HEK293 (cell line): ENCODE measurements at regions not wholly inside any gene's neighbourhood (a gene's known extent, or its start where the extent isn't known, plus 50 kb on each side); places are given as distances from the start of the nearest gene placed in this dataset.

Experiments used
- CTCF ChIA-PET: fragments of 350-600 bp; formaldehyde crosslinking; extraction: SDS; loops from one replicate; lab custom pipeline; 2021; ENCODE audit warnings: antibody characterized with exemption; lab: Yijun Ruan, JAX
- POLR2A ChIA-PET: fragments of 300-600 bp; formaldehyde crosslinking; extraction: SDS; loops from one replicate; lab custom pipeline; 2020; ENCODE audit warnings: antibody characterized with exemption, inconsistent platforms; lab: Yijun Ruan, JAX
- H3K27ac ChIP-seq: fragments of 200-500 bp; sonication (Bioruptor generic); 2 replicates; pipeline ENCODE4 v1.5.1; 2014; ENCODE audit warnings: low read depth, low read length, control low read depth, inconsistent platforms; ENCODE audit errors: extremely low read depth
- H3K36me3 ChIP-seq, 2 experiments: fragments of 200-500 bp in 1 of 2; sonication (Bioruptor generic) in 1 of 2; 1 replicate in 1 of 2; 2 replicates in 1 of 2; pipeline ENCODE4 v1.5.1; 2014 to 2017; ENCODE audit warnings: inconsistent platforms in 2 of 2, low read length in 2 of 2; ENCODE audit not compliant: control insufficient read depth in 2 of 2, insufficient read depth in 1 of 2
- H3K4me1 ChIP-seq: fragments of 200-500 bp; sonication (Bioruptor generic); 2 replicates; pipeline ENCODE4 v1.5.1; 2014; ENCODE audit warnings: mild to moderate bottlenecking, low read length, inconsistent platforms; ENCODE audit not compliant: control insufficient read depth, insufficient read depth
- H3K4me3 ChIP-seq: 2 replicates; pipeline ENCODE4 v1.5.1; 2011; ENCODE audit warnings: low read depth, mild to moderate bottlenecking, control low read depth, low read length, moderate library complexity
- H3K9me3 ChIP-seq: fragments of 200-500 bp; sonication (Bioruptor generic); 2 replicates; pipeline ENCODE4 v1.5.1; 2014; ENCODE audit warnings: low read depth, low read length, inconsistent platforms; ENCODE audit not compliant: control insufficient read depth, insufficient read depth
- ELK4 ChIP-seq: IDR thresholded peaks from 2 replicates; pipeline ENCODE4 v1.6.1; 2011; ENCODE audit warnings: mild to moderate bottlenecking, low read depth, low read length, borderline replicate concordance
- GLI4 ChIP-seq: fragments of 450-650 bp; formaldehyde crosslinking; IDR thresholded peaks from 2 replicates; pipeline ENCODE4 v1.5.1; 2016; ENCODE audit warnings: missing biosample characterization, missing genetic modification characterization
- HIC1 ChIP-seq: fragments of 450-650 bp; formaldehyde crosslinking; IDR thresholded peaks from 2 replicates; pipeline ENCODE4 v1.5.1; 2016; ENCODE audit warnings: missing biosample characterization, missing genetic modification characterization
- HOXD13 ChIP-seq: sonication (generic); formaldehyde crosslinking; IDR thresholded peaks from 2 replicates; pipeline ENCODE4 v1.8.0; 2022; ENCODE audit warnings: missing genetic modification reagents, borderline replicate concordance
- INSM2 ChIP-seq: fragments of 450-650 bp; formaldehyde crosslinking; IDR thresholded peaks from 2 replicates; pipeline ENCODE4 v1.5.1; 2016; ENCODE audit warnings: missing biosample characterization, missing genetic modification characterization
- SCRT2 ChIP-seq: fragments of 450-650 bp; formaldehyde crosslinking; IDR thresholded peaks from 2 replicates; pipeline ENCODE4 v1.5.1; 2016; ENCODE audit warnings: missing biosample characterization, missing genetic modification characterization
- TSHZ1 ChIP-seq: fragments of 450-650 bp; formaldehyde crosslinking; IDR thresholded peaks from 2 replicates; pipeline ENCODE4 v1.5.1; 2016; ENCODE audit warnings: missing biosample characterization, missing genetic modification characterization, borderline replicate concordance
- ZBTB10 ChIP-seq: fragments of 450-650 bp; formaldehyde crosslinking; IDR thresholded peaks from 2 replicates; pipeline ENCODE4 v1.5.1; 2016; ENCODE audit warnings: missing biosample characterization, missing genetic modification characterization
- ZBTB21 ChIP-seq: fragments of 450-650 bp; formaldehyde crosslinking; IDR thresholded peaks from 2 replicates; pipeline ENCODE4 v1.5.1; 2017; ENCODE audit warnings: missing biosample characterization, missing genetic modification characterization
- ZFP69B ChIP-seq: fragments of 450-650 bp; formaldehyde crosslinking; IDR thresholded peaks from 2 replicates; pipeline ENCODE4 v1.5.1; 2016; ENCODE audit warnings: missing biosample characterization, missing genetic modification characterization
- ZNF175 ChIP-seq: fragments of 450-650 bp; formaldehyde crosslinking; IDR thresholded peaks from 2 replicates; pipeline ENCODE4 v1.5.1; 2016; ENCODE audit warnings: missing biosample characterization, missing genetic modification characterization
- ZNF239 ChIP-seq: fragments of 450-650 bp; formaldehyde crosslinking; IDR thresholded peaks from 2 replicates; pipeline ENCODE4 v1.5.1; 2016; ENCODE audit warnings: missing biosample characterization, missing genetic modification characterization
- ZNF335 ChIP-seq: fragments of 450-650 bp; formaldehyde crosslinking; conservative IDR thresholded peaks from 2 replicates; pipeline ENCODE4 v1.5.1; 2016; ENCODE audit warnings: missing biosample characterization, missing genetic modification characterization
- ZNF501 ChIP-seq: fragments of 450-650 bp; formaldehyde crosslinking; IDR thresholded peaks from 2 replicates; pipeline ENCODE4 v1.5.1; 2016; ENCODE audit warnings: missing biosample characterization, missing genetic modification characterization
- ZNF555 ChIP-seq: fragments of 450-650 bp; formaldehyde crosslinking; conservative IDR thresholded peaks from 2 replicates; pipeline ENCODE4 v1.5.1; 2017; ENCODE audit warnings: missing biosample characterization, mild to moderate bottlenecking, missing genetic modification characterization, inconsistent platforms
- ZNF701 ChIP-seq: fragments of 450-650 bp; formaldehyde crosslinking; IDR thresholded peaks from 2 replicates; pipeline ENCODE4 v1.5.1; 2016; ENCODE audit warnings: missing biosample characterization, missing genetic modification characterization
- ZSCAN18 ChIP-seq: fragments of 450-650 bp; formaldehyde crosslinking; IDR thresholded peaks from 2 replicates; pipeline ENCODE4 v1.5.1; 2016; ENCODE audit warnings: missing biosample characterization, missing genetic modification characterization
- ZSCAN5A ChIP-seq: fragments of 450-650 bp; formaldehyde crosslinking; IDR thresholded peaks from 2 replicates; pipeline ENCODE4 v1.5.1; 2016; ENCODE audit warnings: missing biosample characterization, missing genetic modification characterization

GRCh38 chr20:16216914-16217230 lies 356.4 kb downstream of the KIF16B start:
- H3K36me3 ChIP-seq, result no peaks in the 10 kb centered on the region
- ChIA-PET POLR2A (no interaction called here), CTCF (no interaction called here)
- no peak overlapping the region for H3K4me3 ChIP-seq
- no peaks in the 10 kb centered on the region for H3K4me1 ChIP-seq
- TF ChIP-seq HIC1 (tag by site-specific recombination), result no peak
- no peak for TF ChIP-seq ELK4
- TF ChIP-seq ZFP69B (tag by site-specific recombination), result no peak
- TF ChIP-seq ZNF175 (tag by site-specific recombination), result no peak
- no peak for TF ChIP-seq ZSCAN5A (tag by site-specific recombination)
- no peak for TF ChIP-seq ZSCAN18
- no peak for TF ChIP-seq GLI4 (tag by site-specific recombination)
- no peak for TF ChIP-seq ZNF335 (tag by site-specific recombination)
- no peak for TF ChIP-seq ZNF239 (tag by site-specific recombination)
- TF ChIP-seq INSM2, result no peak
- no peak for TF ChIP-seq ZBTB10 (tag by site-specific recombination)
- no peak for TF ChIP-seq ZBTB21 (tag by site-specific recombination)
- TF ChIP-seq HOXD13 (CRISPR knock-in tag), result no peak
- no peak for TF ChIP-seq TSHZ1 (tag by site-specific recombination)
- TF ChIP-seq ZNF701 (tag by site-specific recombination), result no peak
- TF ChIP-seq SCRT2 (tag by site-specific recombination), result no peak
- TF ChIP-seq ZNF501 (tag by site-specific recombination), result no peak
- no peak for TF ChIP-seq ZNF555
- H3K9me3 ChIP-seq, result no peaks in the 10 kb centered on the region
- no peak overlapping the region for H3K27ac ChIP-seq
